Cardiac fibroblast (primary cell): ENCODE measurements at regions not wholly inside any gene's neighbourhood (a gene's known extent, or its start where the extent isn't known, plus 50 kb on each side); places are given as distances from the start of the nearest gene placed in this dataset.

ENCODE experiments used
- DNase-seq, 2 donors: peaks; one replicate each; pipeline versions ENCODE4 v3.0.0 to v3.0.0-alpha.2; 2010; ENCODE audit warnings: low read depth in 2 of 2
- H3K4me3 ChIP-seq, 2 donors: replicated peaks in 1 of 2; 1 replicate in 1 of 2; 2 replicates in 1 of 2; pipeline ENCODE4 v1.5.1; 2011; ENCODE audit warnings: low read depth in 2 of 2, low read length in 2 of 2, mild to moderate bottlenecking in 2 of 2, moderate library complexity in 1 of 2
- CTCF ChIP-seq: IDR thresholded peaks from one replicate; pipeline ENCODE4 v1.5.1; 2011; ENCODE audit warnings: low read depth, mild to moderate bottlenecking, low read length, inconsistent platforms

GRCh38 chr5:92748072-92748676 lies 832.8 kb downstream of the NR2F1-AS1 start:
- DNase-seq: no peak
- TF ChIP-seq CTCF: no peak

GRCh38 chr5:92741906-92742305 lies 839.1 kb downstream of the NR2F1-AS1 start:
- no peak for TF ChIP-seq CTCF
- no peak for DNase-seq
- H3K4me3 ChIP-seq: no peak overlapping the region

More at GRCh38 chr5:92748072-92748676, 832.8 kb downstream of the NR2F1-AS1 start:
- no peak overlapping the region for H3K4me3 ChIP-seq

- no peak for TF ChIP-seq CTCF
- DNase-seq: no peak
- H3K4me3 ChIP-seq: no peak overlapping the region
These were observed 846.6 kb downstream of the NR2F1-AS1 start for GRCh38 chr5:92734211-92734940.

GRCh38 chr5:92730486-92730885 lies 850.5 kb downstream of the NR2F1-AS1 start:
- H3K4me3 ChIP-seq: no peak overlapping the region
- no peak for DNase-seq
- TF ChIP-seq CTCF: no peak

- H3K4me3 ChIP-seq: no peak overlapping the region
- no peak for TF ChIP-seq CTCF
- no peak for DNase-seq
These were observed 851.9 kb downstream of the NR2F1-AS1 start for GRCh38 chr5:92729088-92729487.

- DNase-seq: no peak
- TF ChIP-seq CTCF: no peak
- no peak overlapping the region for H3K4me3 ChIP-seq
These were observed 865.0 kb downstream of the NR2F1-AS1 start for GRCh38 chr5:92715946-92716520.
